ENCODE measurements at regions not wholly inside any gene's neighbourhood (a gene's known extent, or its start where the extent isn't known, plus 50 kb on each side); places are given as distances from the start of the nearest gene placed in this dataset.

DNA sequence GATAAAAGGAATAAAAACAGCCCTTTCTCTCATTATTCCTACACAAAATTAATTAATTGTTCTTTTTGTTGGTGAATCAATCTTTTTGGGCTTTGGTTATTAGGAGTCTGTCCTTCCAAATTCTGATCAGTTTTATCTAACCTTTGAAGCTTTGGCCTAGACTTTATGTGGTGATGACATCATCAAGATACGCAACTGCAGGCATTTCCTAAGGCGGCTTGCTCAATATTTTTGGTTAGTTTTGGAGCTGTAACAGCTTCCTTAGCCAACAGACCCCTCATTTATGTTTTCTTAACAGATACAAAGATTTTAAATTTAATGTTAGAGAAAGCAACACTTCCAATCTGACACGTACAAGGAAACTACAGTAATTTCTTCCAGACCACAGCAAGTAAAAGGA is 87.8 kb upstream of the PDE3A start:
- TF ChIP-seq L3MBTL2 (conservative IDR thresholded peaks at IDR 0.05) (no peak), SUZ12 (IDR thresholded peaks at IDR 0.05) (no peak), LEF1 (IDR thresholded peaks at IDR 0.05; ENCODE audit: borderline replicate concordance) (no peak), TARDBP (IDR thresholded peaks at IDR 0.05) (no peak)
- CTCF ChIA-PET = no interaction called here
- POLR2A ChIA-PET = no interaction called here
- DNase-seq (ENCODE audit: extremely low spot score) = no peak

GRCh38 chr12:20282401-20282800 is 85.9 kb upstream of the PDE3A start:
- ChIA-PET POLR2A (no interaction called here), CTCF (no interaction called here)
- no peak for DNase-seq (ENCODE audit: extremely low spot score)
- TF ChIP-seq NFRKB (IDR thresholded peaks at IDR 0.05) = no peak
- no peak for TF ChIP-seq ARNT (IDR thresholded peaks at IDR 0.05)
- TF ChIP-seq SP1 (IDR thresholded peaks at IDR 0.05) = no peak
- TF ChIP-seq CTBP1 (IDR thresholded peaks at IDR 0.05; ENCODE audit: borderline replicate concordance) = no peak
- no peak for TF ChIP-seq LEF1 (IDR thresholded peaks at IDR 0.05; ENCODE audit: borderline replicate concordance)
- TF ChIP-seq ELF4 (IDR thresholded peaks at IDR 0.05) = no peak
- TF ChIP-seq L3MBTL2 (conservative IDR thresholded peaks at IDR 0.05) = no peak
- no peak for TF ChIP-seq PKNOX1 (IDR thresholded peaks at IDR 0.05)
- no peak for TF ChIP-seq TARDBP (IDR thresholded peaks at IDR 0.05)
- no peak for TF ChIP-seq FOXM1 (IDR thresholded peaks at IDR 0.05; ENCODE audit: borderline replicate concordance)
- TF ChIP-seq FOXK2 (IDR thresholded peaks at IDR 0.05) = no peak
- no peak for TF ChIP-seq SUZ12 (IDR thresholded peaks at IDR 0.05)
- no peak for TF ChIP-seq FOXA1 (IDR thresholded peaks at IDR 0.05)
- no peak for TF ChIP-seq BHLHE40 (IDR thresholded peaks at IDR 0.05; ENCODE audit: borderline replicate concordance)
- no peak for TF ChIP-seq HDGF (IDR thresholded peaks at IDR 0.05; ENCODE audit: borderline replicate concordance)
- no peak for TF ChIP-seq ZNF384 (IDR thresholded peaks at IDR 0.05)

DNA sequence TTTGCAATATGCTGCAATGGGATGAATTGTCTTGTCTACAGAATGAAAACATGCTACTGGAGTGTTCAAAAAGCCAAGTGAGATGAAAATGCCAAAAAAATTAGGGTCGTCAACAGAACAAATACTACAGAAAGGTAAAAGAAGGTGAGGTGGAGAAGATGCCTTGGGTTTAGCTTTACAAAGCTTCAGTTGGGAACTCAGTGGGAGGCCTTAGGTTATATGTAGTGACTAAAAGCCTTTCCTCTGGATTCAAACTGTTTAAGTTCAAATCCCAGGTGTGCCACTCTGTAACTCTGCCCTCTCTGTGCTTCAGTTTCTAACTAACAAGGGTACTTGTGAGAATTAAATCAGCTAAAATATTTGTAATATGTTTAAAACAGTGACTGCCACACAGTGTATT is 84.9 kb upstream of the PDE3A start:
- CTCF ChIA-PET = no interaction called here
- TF ChIP-seq NFRKB (IDR thresholded peaks at IDR 0.05) (no peak), SUZ12 (IDR thresholded peaks at IDR 0.05) (no peak), ELF4 (IDR thresholded peaks at IDR 0.05) (no peak), ARNT (IDR thresholded peaks at IDR 0.05) (no peak), LEF1 (IDR thresholded peaks at IDR 0.05; ENCODE audit: borderline replicate concordance) (no peak), FOXM1 (IDR thresholded peaks at IDR 0.05; ENCODE audit: borderline replicate concordance) (no peak), FOXK2 (IDR thresholded peaks at IDR 0.05) (no peak), L3MBTL2 (conservative IDR thresholded peaks at IDR 0.05) (no peak), SP1 (IDR thresholded peaks at IDR 0.05) (no peak), HDGF (IDR thresholded peaks at IDR 0.05; ENCODE audit: borderline replicate concordance) (no peak), ZNF384 (IDR thresholded peaks at IDR 0.05) (no peak), TARDBP (IDR thresholded peaks at IDR 0.05) (no peak), BHLHE40 (IDR thresholded peaks at IDR 0.05; ENCODE audit: borderline replicate concordance) (no peak), FOXA1 (IDR thresholded peaks at IDR 0.05) (no peak), CTBP1 (IDR thresholded peaks at IDR 0.05; ENCODE audit: borderline replicate concordance) (no peak), PKNOX1 (IDR thresholded peaks at IDR 0.05) (no peak)
- DNase-seq (ENCODE audit: extremely low spot score) = no peak
- POLR2A ChIA-PET = no interaction called here

DNA sequence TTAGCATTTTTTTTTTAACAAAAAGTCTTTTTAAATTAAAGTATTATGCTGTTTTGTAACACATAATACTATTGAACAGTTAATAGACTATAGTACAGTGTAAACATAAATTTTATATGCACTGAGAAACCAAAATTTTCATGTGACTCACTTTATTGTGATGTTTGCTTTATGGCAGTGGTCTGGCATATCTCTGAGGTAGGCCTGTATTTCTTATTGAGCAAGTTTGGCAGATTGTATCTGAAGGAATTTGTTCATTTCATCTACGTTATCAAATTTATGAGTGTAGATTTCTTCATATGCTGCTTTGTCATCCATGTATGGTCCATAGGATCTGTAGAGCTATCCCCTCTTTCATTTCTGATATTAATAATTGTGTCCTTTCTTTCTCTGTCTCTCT is 78.8 kb upstream of the PDE3A start:
- CTCF ChIA-PET = no interaction called here
- POLR2A ChIA-PET = no interaction called here
- DNase-seq (ENCODE audit: extremely low spot score) = no peak
- TF ChIP-seq SUZ12 (IDR thresholded peaks at IDR 0.05) (no peak), L3MBTL2 (conservative IDR thresholded peaks at IDR 0.05) (no peak)

GRCh38 chr12:20300457-20300856 is 67.9 kb upstream of the PDE3A start:
- POLR2A ChIA-PET = no interaction called here
- CTCF ChIA-PET = no interaction called here
- no peak for DNase-seq (ENCODE audit: extremely low spot score)
- no peak for TF ChIP-seq TARDBP (IDR thresholded peaks at IDR 0.05)
- no peak for TF ChIP-seq HDGF (IDR thresholded peaks at IDR 0.05; ENCODE audit: borderline replicate concordance)
- no peak for TF ChIP-seq SP1 (IDR thresholded peaks at IDR 0.05)

- ChIA-PET POLR2A (no interaction called here), CTCF (no interaction called here)
- no peak for DNase-seq (ENCODE audit: extremely low spot score)
- TF ChIP-seq HDGF (IDR thresholded peaks at IDR 0.05; ENCODE audit: borderline replicate concordance) = no peak
- TF ChIP-seq ZNF384 (IDR thresholded peaks at IDR 0.05) = no peak
- no peak for TF ChIP-seq ARNT (IDR thresholded peaks at IDR 0.05)
- no peak for TF ChIP-seq L3MBTL2 (conservative IDR thresholded peaks at IDR 0.05)
- TF ChIP-seq FOXK2 (IDR thresholded peaks at IDR 0.05) = no peak
- no peak for TF ChIP-seq FOXA1 (IDR thresholded peaks at IDR 0.05)
- TF ChIP-seq BHLHE40 (IDR thresholded peaks at IDR 0.05; ENCODE audit: borderline replicate concordance) = no peak
- no peak for TF ChIP-seq NFRKB (IDR thresholded peaks at IDR 0.05)
- no peak for TF ChIP-seq PKNOX1 (IDR thresholded peaks at IDR 0.05)
- TF ChIP-seq TARDBP (IDR thresholded peaks at IDR 0.05) = no peak
- no peak for TF ChIP-seq FOXM1 (IDR thresholded peaks at IDR 0.05; ENCODE audit: borderline replicate concordance)
- TF ChIP-seq CTBP1 (IDR thresholded peaks at IDR 0.05; ENCODE audit: borderline replicate concordance) = no peak
- no peak for TF ChIP-seq LEF1 (IDR thresholded peaks at IDR 0.05; ENCODE audit: borderline replicate concordance)
- TF ChIP-seq SUZ12 (IDR thresholded peaks at IDR 0.05) = no peak
- no peak for TF ChIP-seq ELF4 (IDR thresholded peaks at IDR 0.05)
- no peak for TF ChIP-seq SP1 (IDR thresholded peaks at IDR 0.05)
These were observed 62.9 kb upstream of the PDE3A start for GRCh38 chr12:20305470-20305869.

GRCh38 chr12:20309504-20310148 is 58.7 kb upstream of the PDE3A start:
- no peak for DNase-seq (ENCODE audit: extremely low spot score)
- TF ChIP-seq SUZ12 (IDR thresholded peaks at IDR 0.05) (no peak), FOXA1 (IDR thresholded peaks at IDR 0.05) (no peak), PKNOX1 (IDR thresholded peaks at IDR 0.05) (no peak), NFRKB (IDR thresholded peaks at IDR 0.05) (no peak), FOXM1 (IDR thresholded peaks at IDR 0.05; ENCODE audit: borderline replicate concordance) (no peak), FOXK2 (IDR thresholded peaks at IDR 0.05) (no peak), ZNF384 (IDR thresholded peaks at IDR 0.05) (no peak), HDGF (IDR thresholded peaks at IDR 0.05; ENCODE audit: borderline replicate concordance) (no peak), SP1 (IDR thresholded peaks at IDR 0.05) (no peak), TARDBP (IDR thresholded peaks at IDR 0.05) (no peak), ARNT (IDR thresholded peaks at IDR 0.05) (no peak), L3MBTL2 (conservative IDR thresholded peaks at IDR 0.05) (no peak), LEF1 (IDR thresholded peaks at IDR 0.05; ENCODE audit: borderline replicate concordance) (no peak), ELF4 (IDR thresholded peaks at IDR 0.05) (no peak), BHLHE40 (IDR thresholded peaks at IDR 0.05; ENCODE audit: borderline replicate concordance) (no peak), CTBP1 (IDR thresholded peaks at IDR 0.05; ENCODE audit: borderline replicate concordance) (no peak)
- CTCF ChIA-PET = no interaction called here
- POLR2A ChIA-PET = no interaction called here

Measured in HEK293T (cell line).